A549 (cell line): ENCODE measurements at regions not wholly inside any gene's neighbourhood (a gene's known extent, or its start where the extent isn't known, plus 50 kb on each side); places are given as distances from the start of the nearest gene placed in this dataset.

ENCODE experiments used
- ATAC-seq, 2 experiments: fragments of 200-7000 bp in 1 of 2; fragments of >200 bp in 1 of 2; cut with Nextera tagmentation in 1 of 2; cut with Tn5 transposase in 1 of 2; 3 replicates each; pipeline versions ENCODE4 v1.8.0 to v1.9.1; 2018 to 2020; ENCODE audit warnings: mild to moderate bottlenecking in 1 of 2, moderate library complexity in 1 of 2
- CTCF ChIA-PET: fragments of 300-600 bp; sonication (Branson Sonifier 250); formaldehyde crosslinking; extraction: SDS; loops from one replicate; lab custom pipeline; 2021; ENCODE audit warnings: antibody characterized with exemption, inconsistent platforms; lab: Yijun Ruan, JAX
- POLR2A ChIA-PET: fragments of 350-600 bp; formaldehyde crosslinking; extraction: SDS; loops from one replicate; lab custom pipeline; 2021; ENCODE audit warnings: antibody characterized with exemption, inconsistent platforms; lab: Yijun Ruan, JAX
- DNase-seq, 2 experiments: peaks; one replicate each; pipeline versions ENCODE4 v3.0.0 to v3.0.0-alpha.2; 2011 to 2016; ENCODE audit warnings: low read depth in 1 of 2, low spot score in 1 of 2
- FAIRE-seq: peaks from 2 replicates; lab custom pipeline; 2011; peaks lifted over from hg19 to GRCh38; lab: Jason Lieb, UNC
- H3K27ac ChIP-seq, 2 experiments: fragments of >200 bp; sonication (Bioruptor Twin); formaldehyde crosslinking; 3 replicates each; pipeline ENCODE4 v1.5.1; 2016 to 2017
- H3K4me1 ChIP-seq: fragments of >200 bp; sonication (Bioruptor Twin); formaldehyde crosslinking; 3 replicates; pipeline ENCODE4 v1.6.1; 2016
- H3K4me2 ChIP-seq: fragments of >200 bp; sonication (Bioruptor Twin); formaldehyde crosslinking; 3 replicates; pipeline ENCODE4 v1.6.1; 2016
- H3K4me3 ChIP-seq: fragments of >200 bp; sonication (Bioruptor Twin); formaldehyde crosslinking; 3 replicates; pipeline ENCODE4 v1.5.1; 2016
- H3K9me3 ChIP-seq: fragments of >200 bp; sonication (Bioruptor Twin); formaldehyde crosslinking; 3 replicates; pipeline ENCODE4 v1.6.1; 2016
- CBX2 ChIP-seq: fragments of 200-600 bp; sonication (generic); IDR thresholded peaks from 2 replicates; pipeline ENCODE4 v1.6.1; 2016; ENCODE audit warnings: low read depth, mild to moderate bottlenecking, borderline replicate concordance
- CBX8 ChIP-seq: fragments of 200-600 bp; sonication (generic); IDR thresholded peaks from 2 replicates; pipeline ENCODE4 v1.6.1; 2016
- CHD4 ChIP-seq: fragments of 200-600 bp; sonication (generic); IDR thresholded peaks from 2 replicates; pipeline ENCODE4 v1.6.1; 2016; ENCODE audit warnings: antibody characterized with exemption, mild to moderate bottlenecking, borderline replicate concordance
- EP300 ChIP-seq, 2 experiments: fragments of >200 bp; sonication (Bioruptor Twin); formaldehyde crosslinking; IDR thresholded peaks; 2 replicates in 1 of 2; 3 replicates in 1 of 2; pipeline ENCODE4 v1.6.1; 2016 to 2017
- HEYL ChIP-seq: fragments of 250-450 bp; sonication (Bioruptor Pico); IDR thresholded peaks from 2 replicates; pipeline ENCODE4 v1.8.0; 2021; ENCODE audit warnings: mild to moderate bottlenecking, moderate library complexity
- JUNB ChIP-seq: fragments of >200 bp; sonication (Bioruptor Twin); formaldehyde crosslinking; IDR thresholded peaks from 2 replicates; pipeline ENCODE4 v1.6.1; 2016
- MAFK ChIP-seq: fragments of 450-650 bp; IDR thresholded peaks from 2 replicates; pipeline ENCODE4 v1.6.1; 2014; ENCODE audit not compliant: partially characterized antibody
- MAX ChIP-seq: IDR thresholded peaks from 2 replicates; pipeline ENCODE4 v1.6.1; 2012
- POLR2A ChIP-seq: IDR thresholded peaks from 2 replicates; pipeline ENCODE4 v1.6.1; 2012; ENCODE audit warnings: mild to moderate bottlenecking, low read length
- TFCP2L1 ChIP-seq: fragments of 250-450 bp; sonication (Bioruptor Pico); IDR thresholded peaks from 2 replicates; pipeline ENCODE4 v1.5.0; 2021; ENCODE audit warnings: mild to moderate bottlenecking
- WGBS: methylation state at CpG from one replicate; pipeline ENCODE4 v1.1.6; 2017; ENCODE audit errors: missing lambda C conversion rate; 5-methylcytosine and 5-hydroxymethylcytosine counted together
- TF ChIP-seq, protein P1 (sequence below): fragments of 200-600 bp; sonication (generic); IDR thresholded peaks from 2 replicates; pipeline ENCODE4 v1.6.1; 2016; ENCODE audit warnings: antibody characterized with exemption, mild to moderate bottlenecking, moderate library complexity

- H3K4me2 ChIP-seq = no peak overlapping the region
- no peak for DNase-seq
- H3K4me1 ChIP-seq = peaks cover 22% of the 10 kb centered on the region
- no peak overlapping the region for H3K4me3 ChIP-seq
- 22% methylated on average over 2 of the region's 2 CpGs for WGBS
- no peak for ATAC-seq
- no peak for TF ChIP-seq CBX8
- TF ChIP-seq, protein P1, sequence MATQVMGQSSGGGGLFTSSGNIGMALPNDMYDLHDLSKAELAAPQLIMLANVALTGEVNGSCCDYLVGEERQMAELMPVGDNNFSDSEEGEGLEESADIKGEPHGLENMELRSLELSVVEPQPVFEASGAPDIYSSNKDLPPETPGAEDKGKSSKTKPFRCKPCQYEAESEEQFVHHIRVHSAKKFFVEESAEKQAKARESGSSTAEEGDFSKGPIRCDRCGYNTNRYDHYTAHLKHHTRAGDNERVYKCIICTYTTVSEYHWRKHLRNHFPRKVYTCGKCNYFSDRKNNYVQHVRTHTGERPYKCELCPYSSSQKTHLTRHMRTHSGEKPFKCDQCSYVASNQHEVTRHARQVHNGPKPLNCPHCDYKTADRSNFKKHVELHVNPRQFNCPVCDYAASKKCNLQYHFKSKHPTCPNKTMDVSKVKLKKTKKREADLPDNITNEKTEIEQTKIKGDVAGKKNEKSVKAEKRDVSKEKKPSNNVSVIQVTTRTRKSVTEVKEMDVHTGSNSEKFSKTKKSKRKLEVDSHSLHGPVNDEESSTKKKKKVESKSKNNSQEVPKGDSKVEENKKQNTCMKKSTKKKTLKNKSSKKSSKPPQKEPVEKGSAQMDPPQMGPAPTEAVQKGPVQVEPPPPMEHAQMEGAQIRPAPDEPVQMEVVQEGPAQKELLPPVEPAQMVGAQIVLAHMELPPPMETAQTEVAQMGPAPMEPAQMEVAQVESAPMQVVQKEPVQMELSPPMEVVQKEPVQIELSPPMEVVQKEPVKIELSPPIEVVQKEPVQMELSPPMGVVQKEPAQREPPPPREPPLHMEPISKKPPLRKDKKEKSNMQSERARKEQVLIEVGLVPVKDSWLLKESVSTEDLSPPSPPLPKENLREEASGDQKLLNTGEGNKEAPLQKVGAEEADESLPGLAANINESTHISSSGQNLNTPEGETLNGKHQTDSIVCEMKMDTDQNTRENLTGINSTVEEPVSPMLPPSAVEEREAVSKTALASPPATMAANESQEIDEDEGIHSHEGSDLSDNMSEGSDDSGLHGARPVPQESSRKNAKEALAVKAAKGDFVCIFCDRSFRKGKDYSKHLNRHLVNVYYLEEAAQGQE = no peak
- TF ChIP-seq MAX = no peak
- TF ChIP-seq TFCP2L1 (CRISPR knock-in tag) = no peak
- CTCF ChIA-PET = interaction anchor here (1.4 to 1.5 kb wide), 2 partner anchors 11 to 242 kb away, joined by 3 to 5 read pairs; no protein-coding TSS in a partner anchor
- POLR2A ChIA-PET = no interaction called here
- FAIRE-seq = no peak
- no peak overlapping the region for H3K27ac ChIP-seq
- no peaks in the 10 kb centered on the region for H3K9me3 ChIP-seq
These were observed 149.3 kb upstream of the BMP4 start for GRCh38 chr14:54105898-54106297.

DNA sequence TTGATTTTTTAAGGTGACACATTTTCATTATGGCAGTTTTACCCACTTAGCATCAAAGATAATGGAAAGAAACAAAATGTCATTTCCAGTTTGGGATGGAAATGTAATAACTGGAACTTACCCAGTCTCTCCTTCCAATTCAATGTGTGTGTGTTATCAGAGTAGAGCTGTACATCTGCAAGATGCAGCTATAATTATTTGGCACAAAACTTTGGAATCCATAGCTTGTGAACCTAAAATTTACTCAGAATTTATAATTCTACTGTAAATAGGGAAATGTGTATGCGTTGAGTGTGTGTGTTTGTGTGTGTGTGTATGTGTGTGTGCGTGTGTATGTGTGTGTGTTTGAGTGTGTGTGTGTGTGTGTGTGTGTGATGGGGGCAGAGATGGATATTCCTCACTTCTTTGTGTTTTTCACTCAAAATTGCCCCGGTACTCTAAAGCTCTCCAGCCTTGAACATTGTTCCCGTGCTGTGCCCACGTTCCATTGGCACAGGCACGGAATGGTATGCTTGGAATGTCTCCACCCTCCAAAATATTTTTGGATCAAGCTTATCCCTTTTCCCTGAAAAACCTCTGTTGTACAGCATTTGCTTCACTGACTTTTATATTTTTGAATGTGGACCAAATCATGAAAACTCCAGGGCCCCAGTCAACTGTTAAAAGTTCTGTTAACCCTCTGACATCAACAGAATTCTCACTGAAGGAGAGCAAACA lies 150.2 kb upstream of the BMP4 start:
- CTCF ChIA-PET = interaction anchor here (1.0 to 1.3 kb wide), 2 partner anchors 56 to 69 kb away, joined by 3 to 9 read pairs; no protein-coding TSS in a partner anchor
- ATAC-seq (no peak), FAIRE-seq (no peak), DNase-seq (no peak)
- no peaks in the 10 kb centered on the region for H3K9me3 ChIP-seq
- no peak overlapping the region for H3K4me3 ChIP-seq
- POLR2A ChIA-PET = no interaction called here
- peaks cover 22% of the 10 kb centered on the region for H3K4me1 ChIP-seq
- 43% methylated on average over 6 of the region's 6 CpGs for WGBS
- 0 out of 6 replicates have a peak overlapping the region, but pooled peaks of 1 of the 2 experiments have one; percentile 16 for H3K27ac ChIP-seq
- TF ChIP-seq HEYL (CRISPR knock-in tag) (no peak), POLR2A (no peak), EP300 (IDR thresholded peaks at IDR 0.05) (no peak), CHD4 (no peak), CBX2 (no peak), MAFK (no peak)
- peak overlapping the region; percentile 35; the same call in 2 of the 3 replicates for H3K4me2 ChIP-seq

GRCh38 chr14:54108481-54109471 lies 152.2 kb upstream of the BMP4 start:
- ATAC-seq = peak in 1 of 2 experiments; percentile 25; a peak in 2 of 6 replicates
- 7% methylated on average over 3 of the region's 3 CpGs for WGBS
- FAIRE-seq = peak; percentile 88

More at GRCh38 chr14:54108481-54109471, 152.2 kb upstream of the BMP4 start:
- DNase-seq = peak in 1 of 2 experiments; percentile 17
- POLR2A ChIA-PET = no interaction called here
- TF ChIP-seq JUNB (peak; percentile 22; the same call in 1 of the 2 replicates), MAX (no peak)
- H3K4me2 ChIP-seq = peak overlapping the region; percentile 28
- H3K9me3 ChIP-seq = no peaks in the 10 kb centered on the region
- no peak overlapping the region for H3K4me3 ChIP-seq
- H3K27ac ChIP-seq = peak overlapping the region; percentile 23 to 46; a peak in 5 of 6 replicates
- peaks cover 22% of the 10 kb centered on the region for H3K4me1 ChIP-seq
- CTCF ChIA-PET = interaction anchor here (0.7 kb wide), 1 partner anchor 1636 kb away, joined by 3 read pairs; no protein-coding TSS in a partner anchor
